GM19240 (cell line): ENCODE measurements at regions not wholly inside any gene's neighbourhood (a gene's known extent, or its start where the extent isn't known, plus 50 kb on each side); places are given as distances from the start of the nearest gene placed in this dataset.
"Not testable (repeated sequence)": the region's sequence is repeated elsewhere in the genome, so short reads cannot be mapped to it uniquely, and the experiment has no call there.

Experiments used
- DNase-seq: peaks from one replicate; pipeline ENCODE4 v3.0.0; 2011; ENCODE audit warnings: low spot score; ENCODE audit not compliant: insufficient read length

GRCh38 chr21:31609081-31609480 is 50.4 kb upstream of the SOD1 start:
- no peak for DNase-seq

DNA sequence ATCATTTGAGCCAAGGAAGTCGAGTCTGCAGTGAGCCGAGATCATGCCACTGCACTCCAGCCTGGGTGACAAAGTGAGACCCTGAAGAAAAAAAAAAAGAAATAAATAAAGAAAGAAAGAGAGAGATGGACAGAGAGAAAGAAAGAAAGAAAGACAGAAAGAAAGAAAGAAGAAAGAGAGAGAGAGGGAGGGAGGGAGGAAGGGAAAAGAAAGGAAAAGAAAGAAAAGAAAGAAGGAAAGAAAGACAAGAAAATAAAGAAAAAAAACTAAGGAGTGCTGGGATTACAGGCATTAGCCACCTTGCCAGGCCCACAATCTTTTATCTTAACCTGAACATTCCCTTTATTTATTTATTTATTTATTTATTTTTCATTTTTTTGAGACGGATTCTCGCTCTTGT is 51.7 kb upstream of the SOD1 start:
- DNase-seq = no peak

GRCh38 chr21:31606081-31606874 is 53.2 kb upstream of the SOD1 start:
- no peak for DNase-seq

- DNase-seq = peak; percentile 52
Measured at GRCh38 chr21:31604591-31605190, 54.8 kb upstream of the SOD1 start.

DNA sequence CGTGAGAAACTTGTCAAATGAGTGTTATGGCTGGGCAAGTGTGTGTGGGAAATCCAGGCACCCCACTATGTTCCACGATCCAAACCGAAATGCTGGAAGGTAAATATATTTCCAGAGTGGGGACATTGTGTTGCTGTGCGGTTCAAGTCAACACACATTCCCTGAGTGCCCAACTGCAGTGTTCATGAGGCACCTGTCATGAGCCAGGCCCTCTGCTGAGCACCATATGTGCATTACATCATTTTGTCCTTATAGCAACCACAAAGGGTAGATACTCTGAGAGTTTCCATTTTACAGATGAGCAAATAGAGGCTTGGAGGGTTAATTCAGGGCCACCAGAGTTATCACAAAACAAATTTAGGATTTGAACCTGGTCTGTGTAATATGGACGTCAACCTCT is 59.9 kb upstream of the SOD1 start:
- no peak for DNase-seq

DNA sequence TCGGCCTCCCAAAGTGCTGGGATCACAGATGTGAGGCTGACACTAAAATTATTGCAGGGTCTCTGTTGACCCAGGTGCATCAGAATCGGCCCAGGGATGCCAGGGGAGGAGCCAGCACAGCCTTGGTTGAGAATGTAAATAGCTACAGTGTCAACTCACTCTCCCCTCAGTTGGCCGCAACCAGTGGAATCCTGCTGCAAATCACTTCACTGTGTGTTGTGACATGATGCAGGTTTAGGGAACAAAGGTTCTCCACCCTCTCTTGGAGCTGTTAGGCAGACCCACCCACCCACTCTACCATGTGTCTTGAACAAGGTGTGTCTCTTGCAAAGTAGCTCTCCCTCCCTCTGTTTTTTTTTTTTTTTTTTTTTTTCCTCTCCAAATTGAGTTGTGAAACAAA is 60.5 kb upstream of the SOD1 start:
- no peak for DNase-seq

DNA sequence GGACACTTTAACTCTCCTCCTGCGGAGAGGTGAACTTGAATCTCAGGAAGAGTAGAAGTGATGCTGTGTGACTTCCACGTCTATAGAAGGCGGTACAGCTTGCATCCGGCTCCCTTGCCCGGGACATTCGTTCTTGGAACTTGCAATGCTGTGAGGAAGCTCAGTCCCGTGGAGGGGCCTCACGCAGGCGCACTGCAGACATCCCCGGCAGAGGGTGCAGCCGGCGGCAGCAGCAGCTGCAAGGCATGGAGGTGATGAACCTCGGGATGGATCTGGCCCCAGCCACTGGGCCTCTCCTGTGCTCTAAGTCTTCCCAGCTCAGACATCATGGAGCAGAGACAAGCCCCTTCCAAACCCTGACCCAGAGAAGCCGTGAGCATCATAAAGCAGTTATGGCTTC is 61.8 kb upstream of the SOD1 start:
- no peak for DNase-seq

GRCh38 chr21:31596055-31596454 is 63.4 kb upstream of the SOD1 start:
- DNase-seq = no peak

GRCh38 chr21:31594726-31595125 is 64.8 kb upstream of the SOD1 start:
- DNase-seq = no peak

DNA sequence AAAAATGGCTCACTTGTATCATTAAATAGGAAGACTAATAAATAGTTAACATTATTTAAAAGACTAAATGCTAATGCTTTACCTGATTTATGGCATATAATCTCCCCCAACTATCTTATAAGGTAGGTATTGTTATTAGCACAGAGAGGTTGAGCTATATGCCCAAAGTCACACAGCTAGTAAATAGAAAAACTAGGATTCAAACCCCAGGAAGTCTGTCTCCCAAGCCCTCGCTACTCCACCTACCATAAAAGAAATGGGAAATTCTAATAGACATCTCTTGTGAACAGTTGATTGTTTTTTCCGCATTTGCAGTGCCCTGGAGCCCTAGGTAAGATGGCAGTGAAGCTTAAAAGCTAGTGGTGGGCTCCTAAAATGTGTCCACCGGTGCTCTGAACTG is 65.2 kb upstream of the SOD1 start:
- no peak for DNase-seq

DNA sequence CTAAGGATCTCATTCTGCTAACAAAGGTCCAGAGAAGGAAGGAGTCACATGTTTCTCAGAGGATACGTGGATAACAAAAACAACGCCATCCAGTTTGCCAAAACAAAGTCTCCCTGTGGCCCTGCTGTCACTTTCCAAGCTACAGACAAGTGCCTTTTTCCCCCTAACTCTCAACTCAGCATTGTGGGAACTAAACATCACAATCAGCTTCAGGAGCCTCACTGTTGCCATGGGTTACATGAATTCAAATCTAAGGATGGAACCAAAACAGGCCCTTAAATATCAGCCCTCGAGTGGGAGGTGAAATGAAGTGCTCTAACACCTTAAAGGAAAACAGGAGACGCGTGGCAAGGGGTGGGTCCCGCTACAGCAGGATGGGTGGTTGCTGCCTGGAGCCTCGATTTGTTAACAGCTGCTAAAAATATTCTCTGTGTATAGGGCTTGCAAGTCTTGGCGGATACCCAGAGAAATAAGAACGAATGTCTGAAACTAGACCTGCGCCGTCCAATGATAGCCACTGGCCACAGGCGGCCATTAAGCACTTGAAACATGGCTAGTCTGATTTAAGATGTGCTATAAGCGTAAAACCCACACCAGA is 66.4 kb upstream of the SOD1 start:
- no peak for DNase-seq

GRCh38 chr21:31592516-31592915 is 67.0 kb upstream of the SOD1 start:
- DNase-seq = no peak

- no peak for DNase-seq
Measured at GRCh38 chr21:31589820-31590219, 69.7 kb upstream of the SOD1 start.

DNA sequence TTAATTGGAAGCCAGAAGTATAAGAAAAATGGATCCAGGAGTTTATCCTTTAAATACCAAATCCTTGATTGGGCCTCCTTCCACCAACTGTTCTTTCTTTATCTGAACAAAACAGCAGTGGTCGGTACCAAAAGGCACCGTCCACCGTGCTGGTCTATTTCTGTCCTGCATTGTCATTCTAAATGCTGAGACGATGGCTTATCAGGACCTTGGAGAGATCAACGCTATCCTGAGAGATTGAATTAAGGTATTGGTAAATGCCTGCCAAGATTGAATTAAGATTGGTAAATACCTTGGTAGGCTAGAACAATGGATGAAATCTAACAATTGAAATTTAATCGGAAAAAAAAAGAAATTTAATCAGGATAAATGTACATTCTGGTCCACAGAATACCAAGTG is 73.4 kb upstream of the SOD1 start:
- DNase-seq = no peak

DNA sequence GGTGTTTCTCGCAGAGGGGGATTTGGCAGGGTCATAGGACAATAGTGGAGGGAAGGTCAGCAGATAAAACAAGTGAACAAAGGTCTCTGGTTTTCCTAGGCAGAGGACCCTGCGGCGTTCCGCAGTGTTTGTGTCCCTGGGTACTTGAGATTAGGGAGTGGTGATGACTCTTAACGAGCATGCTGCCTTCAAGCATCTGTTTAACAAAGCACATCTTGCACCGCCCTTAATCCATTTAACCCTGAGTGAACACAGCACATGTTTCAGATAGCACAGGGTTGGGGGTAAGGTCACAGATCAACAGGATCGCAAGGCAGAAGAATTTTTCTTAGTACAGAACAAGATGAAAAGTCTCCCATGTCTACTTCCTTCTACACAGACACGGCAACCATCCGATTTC is 75.6 kb upstream of the SOD1 start:
- DNase-seq = not testable (repeated sequence)

- no peak for DNase-seq
Measured at GRCh38 chr21:31583498-31583897, 76.0 kb upstream of the SOD1 start.

DNA sequence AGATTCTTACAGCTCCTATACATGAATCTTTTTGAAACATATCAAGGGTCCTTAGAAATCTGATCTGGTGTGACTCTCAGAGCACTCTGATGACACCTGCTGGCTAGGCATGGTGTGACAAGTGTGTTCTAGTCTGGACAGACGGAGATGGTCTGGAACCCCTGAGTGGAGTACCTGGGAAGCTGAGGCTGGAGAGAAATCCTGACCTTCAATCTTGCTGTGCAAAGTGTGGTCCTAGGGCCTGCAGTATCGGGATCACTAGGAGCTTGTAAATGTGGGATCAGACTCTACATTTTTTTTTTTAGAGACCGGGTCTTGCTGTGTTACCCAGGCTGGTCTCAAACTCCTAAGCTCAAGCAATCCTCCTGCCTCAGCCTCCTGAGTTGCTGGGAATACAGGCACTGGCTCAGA is 78.6 kb upstream of the SOD1 start:
- DNase-seq = peak; percentile 61

DNA sequence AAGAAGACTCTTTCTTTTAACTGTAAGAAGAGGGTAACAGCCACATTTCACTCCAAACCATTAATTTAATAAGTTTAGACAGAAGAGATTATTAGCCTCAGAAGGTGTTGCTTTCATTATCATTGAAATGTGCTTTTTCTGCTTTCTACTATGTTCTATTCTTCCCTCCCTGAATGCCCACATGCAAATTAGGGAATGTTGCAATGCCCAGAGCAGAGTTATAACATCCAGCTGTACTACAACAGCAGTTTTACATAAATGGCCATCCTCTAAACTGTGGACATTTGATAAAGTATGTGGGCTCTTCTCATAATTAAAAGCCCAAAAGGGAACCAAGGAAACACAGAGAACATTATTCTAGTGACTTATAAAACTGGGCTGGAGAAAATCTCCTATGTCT is 82.2 kb upstream of the SOD1 start:
- DNase-seq = no peak

- DNase-seq = no peak
Measured at GRCh38 chr21:31576428-31576827, 83.1 kb upstream of the SOD1 start.

GRCh38 chr21:31573217-31573616 is 86.3 kb upstream of the SOD1 start:
- DNase-seq = no peak

DNA sequence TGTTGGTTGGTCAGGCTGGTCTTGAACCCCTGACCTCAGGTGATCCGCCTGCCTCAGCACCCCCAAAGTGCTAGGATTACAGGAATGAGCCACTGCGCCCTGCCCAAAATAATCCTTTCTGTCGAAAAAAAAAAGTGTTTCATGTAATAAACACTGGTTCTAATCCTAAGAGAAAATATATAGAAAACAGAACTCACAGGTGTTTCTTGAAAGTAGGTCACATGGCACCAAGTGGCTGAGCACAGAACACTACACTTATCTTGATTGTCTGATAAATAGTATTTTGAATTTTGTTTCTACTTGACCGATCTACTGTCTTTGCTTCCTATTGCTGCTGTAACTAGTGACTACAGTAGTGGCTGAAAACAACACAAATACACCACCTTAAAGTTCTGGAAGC is 87.6 kb upstream of the SOD1 start:
- DNase-seq = no peak

- DNase-seq = no peak
Measured at GRCh38 chr21:31570824-31571566, 88.5 kb upstream of the SOD1 start.
